ENCODE measurements at regions not wholly inside any gene's neighbourhood (a gene's known extent, or its start where the extent isn't known, plus 50 kb on each side); places are given as distances from the start of the nearest gene placed in this dataset.

DNA sequence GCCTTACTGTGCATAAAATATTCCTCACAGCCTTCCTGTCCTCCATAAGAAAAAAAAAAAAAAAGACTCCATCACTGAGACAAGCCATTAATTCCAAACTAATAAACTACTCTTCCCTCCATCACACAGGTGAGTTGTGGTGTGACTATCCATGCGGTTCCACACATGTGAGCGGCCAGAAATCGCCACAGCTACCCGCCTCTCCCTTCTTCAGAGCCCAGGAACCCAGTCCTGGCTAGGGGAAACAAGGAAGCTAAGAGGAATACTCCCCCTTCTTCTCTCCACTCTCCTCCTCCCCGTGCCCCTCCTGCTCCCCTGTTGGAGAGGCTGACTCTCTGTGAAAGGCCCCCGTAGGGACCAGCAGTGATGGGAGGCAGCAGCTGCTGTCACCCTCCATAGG, 128.6 kb upstream of the ARID1B start:
- Histone ChIP-seq H3K9me3 (replicated peaks; ENCODE audit: insufficient read depth, low read length) (no peaks in the 10 kb centered on the region), H2AFZ (ENCODE audit: low read length) (no peak overlapping the region), H3K9ac (ENCODE audit: low read length) (no peak overlapping the region), H3K4me2 (ENCODE audit: low read depth, low read length) (no peak overlapping the region), H3K4me1 (ENCODE audit: low read length) (no peaks in the 10 kb centered on the region), H3K9me2 (replicated peaks; ENCODE audit: insufficient read depth, low read length) (no peaks in the 10 kb centered on the region), H3K79me2 (ENCODE audit: low read length) (no peaks in the 10 kb centered on the region), H3K36me3 (replicated peaks; ENCODE audit: insufficient read depth, low read length) (no peaks in the 10 kb centered on the region), H3K4me3 (ENCODE audit: low read length) (no peak overlapping the region), H4K20me1 (ENCODE audit: insufficient read depth, low read length) (no peaks in the 10 kb centered on the region), H3K27me3 (replicated peaks; ENCODE audit: insufficient read depth, low read length) (no peaks in the 10 kb centered on the region), H3K27ac (ENCODE audit: low read length) (no peak overlapping the region), H3F3A (ENCODE audit: insufficient read depth, low read length) (no peaks in the 10 kb centered on the region)
- no peak for DNase-seq
- TF ChIP-seq EZH2 (optimal IDR thresholded peaks at IDR 0.05; ENCODE audit: low read depth, low read length), result no peak
- TF ChIP-seq, protein P1, sequence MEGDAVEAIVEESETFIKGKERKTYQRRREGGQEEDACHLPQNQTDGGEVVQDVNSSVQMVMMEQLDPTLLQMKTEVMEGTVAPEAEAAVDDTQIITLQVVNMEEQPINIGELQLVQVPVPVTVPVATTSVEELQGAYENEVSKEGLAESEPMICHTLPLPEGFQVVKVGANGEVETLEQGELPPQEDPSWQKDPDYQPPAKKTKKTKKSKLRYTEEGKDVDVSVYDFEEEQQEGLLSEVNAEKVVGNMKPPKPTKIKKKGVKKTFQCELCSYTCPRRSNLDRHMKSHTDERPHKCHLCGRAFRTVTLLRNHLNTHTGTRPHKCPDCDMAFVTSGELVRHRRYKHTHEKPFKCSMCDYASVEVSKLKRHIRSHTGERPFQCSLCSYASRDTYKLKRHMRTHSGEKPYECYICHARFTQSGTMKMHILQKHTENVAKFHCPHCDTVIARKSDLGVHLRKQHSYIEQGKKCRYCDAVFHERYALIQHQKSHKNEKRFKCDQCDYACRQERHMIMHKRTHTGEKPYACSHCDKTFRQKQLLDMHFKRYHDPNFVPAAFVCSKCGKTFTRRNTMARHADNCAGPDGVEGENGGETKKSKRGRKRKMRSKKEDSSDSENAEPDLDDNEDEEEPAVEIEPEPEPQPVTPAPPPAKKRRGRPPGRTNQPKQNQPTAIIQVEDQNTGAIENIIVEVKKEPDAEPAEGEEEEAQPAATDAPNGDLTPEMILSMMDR (IDR thresholded peaks at IDR 0.05; ENCODE audit: low read length), result no peak
- no peak for TF ChIP-seq EZH2phosphoT487 (IDR thresholded peaks at IDR 0.05; ENCODE audit: low read length)

DNA sequence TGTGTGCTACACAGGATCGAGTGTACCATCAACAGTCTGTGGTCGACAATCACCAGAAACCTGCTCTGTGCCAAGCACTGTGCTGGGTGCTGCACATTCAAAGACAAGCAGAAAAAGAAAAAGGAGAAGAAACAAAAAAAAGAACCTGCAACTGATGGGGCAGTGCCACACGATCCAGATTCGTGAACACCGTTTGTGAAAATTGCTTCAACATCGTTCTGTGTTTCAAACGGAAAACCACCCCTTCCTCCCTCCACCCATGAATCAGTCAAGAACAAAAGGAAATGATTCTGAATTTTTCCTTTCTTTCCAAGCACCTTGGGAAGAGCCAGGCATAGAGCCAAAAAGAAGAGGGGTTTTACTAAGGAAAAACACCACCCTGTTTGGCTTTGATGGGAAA, 129.2 kb upstream of the ARID1B start:
- Histone ChIP-seq H3K27me3 (replicated peaks; ENCODE audit: insufficient read depth, low read length) (no peaks in the 10 kb centered on the region), H3K27ac (ENCODE audit: low read length) (no peak overlapping the region), H2AFZ (ENCODE audit: low read length) (no peak overlapping the region), H3K4me2 (ENCODE audit: low read depth, low read length) (no peak overlapping the region), H3K9me3 (replicated peaks; ENCODE audit: insufficient read depth, low read length) (no peaks in the 10 kb centered on the region), H3K79me2 (ENCODE audit: low read length) (no peaks in the 10 kb centered on the region), H3K9ac (ENCODE audit: low read length) (no peak overlapping the region), H3K4me1 (ENCODE audit: low read length) (no peaks in the 10 kb centered on the region), H3K9me2 (replicated peaks; ENCODE audit: insufficient read depth, low read length) (no peaks in the 10 kb centered on the region), H4K20me1 (ENCODE audit: insufficient read depth, low read length) (no peaks in the 10 kb centered on the region), H3K4me3 (ENCODE audit: low read length) (no peak overlapping the region), H3K36me3 (replicated peaks; ENCODE audit: insufficient read depth, low read length) (no peaks in the 10 kb centered on the region), H3F3A (ENCODE audit: insufficient read depth, low read length) (no peaks in the 10 kb centered on the region)
- DNase-seq, result no peak
- TF ChIP-seq EZH2phosphoT487 (IDR thresholded peaks at IDR 0.05; ENCODE audit: low read length), result no peak
- TF ChIP-seq, protein P1 (IDR thresholded peaks at IDR 0.05; ENCODE audit: low read length), result no peak
- TF ChIP-seq EZH2 (optimal IDR thresholded peaks at IDR 0.05; ENCODE audit: low read depth, low read length), result no peak

DNA sequence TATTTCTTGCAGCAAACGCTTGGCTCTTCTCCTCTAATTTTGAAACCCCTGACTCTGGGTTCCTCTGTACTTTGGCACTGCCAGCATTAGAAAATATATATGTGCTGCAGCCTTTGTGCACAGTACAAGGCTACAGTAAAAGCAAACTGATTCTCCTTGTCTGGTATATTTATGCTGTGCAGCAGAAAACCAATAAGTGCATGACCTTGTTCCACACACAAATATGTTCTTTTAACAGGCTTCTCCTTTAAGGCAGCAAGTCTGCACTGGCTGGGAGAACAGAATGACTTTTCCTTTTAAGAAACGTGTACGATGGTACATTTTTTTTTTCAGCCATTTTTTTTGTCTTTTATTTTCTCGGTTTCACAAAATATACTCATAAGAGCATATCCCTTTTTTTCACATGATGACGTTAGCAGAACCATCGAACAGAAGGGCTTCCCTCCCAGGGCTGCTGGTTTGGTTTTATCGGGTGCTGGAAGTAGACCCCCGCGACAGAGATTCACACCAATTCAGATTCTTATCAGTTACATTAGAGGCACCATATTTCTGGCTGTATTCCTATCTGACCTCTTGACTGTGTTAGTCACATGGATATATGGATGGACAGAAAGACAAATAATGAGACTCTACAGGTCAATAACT, 129.9 kb upstream of the ARID1B start:
- Histone ChIP-seq H3K4me3 (ENCODE audit: low read length) (no peak overlapping the region), H4K20me1 (ENCODE audit: insufficient read depth, low read length) (no peaks in the 10 kb centered on the region), H3K79me2 (ENCODE audit: low read length) (no peaks in the 10 kb centered on the region), H3K4me2 (ENCODE audit: low read depth, low read length) (no peak overlapping the region), H3K4me1 (ENCODE audit: low read length) (no peaks in the 10 kb centered on the region), H3K27ac (ENCODE audit: low read length) (no peak overlapping the region), H3K9me2 (replicated peaks; ENCODE audit: insufficient read depth, low read length) (no peaks in the 10 kb centered on the region), H3F3A (ENCODE audit: insufficient read depth, low read length) (no peaks in the 10 kb centered on the region), H3K36me3 (replicated peaks; ENCODE audit: insufficient read depth, low read length) (no peaks in the 10 kb centered on the region), H3K27me3 (replicated peaks; ENCODE audit: insufficient read depth, low read length) (no peaks in the 10 kb centered on the region), H3K9ac (ENCODE audit: low read length) (no peak overlapping the region), H3K9me3 (replicated peaks; ENCODE audit: insufficient read depth, low read length) (no peaks in the 10 kb centered on the region), H2AFZ (ENCODE audit: low read length) (no peak overlapping the region)
- no peak for DNase-seq
- TF ChIP-seq, protein P1 (IDR thresholded peaks at IDR 0.05; ENCODE audit: low read length), result no peak
- TF ChIP-seq EZH2 (optimal IDR thresholded peaks at IDR 0.05; ENCODE audit: low read depth, low read length), result no peak
- TF ChIP-seq EZH2phosphoT487 (IDR thresholded peaks at IDR 0.05; ENCODE audit: low read length), result no peak
